Bone marrow (tissue), 2 donors: ENCODE measurements at regions not wholly inside any gene's neighbourhood (a gene's known extent, or its start where the extent isn't known, plus 50 kb on each side); places are given as distances from the start of the nearest gene placed in this dataset.
"Not testable (repeated sequence)": the region's sequence is repeated elsewhere in the genome, so short reads cannot be mapped to it uniquely, and the experiment has no call there.

ENCODE experiments used
- DNase-seq, 2 donors: peaks; one replicate each; lab custom pipeline; 2025; lab: John Stamatoyannopoulos, UW

- DNase-seq: no peak
These were observed 220.2 kb upstream of the MYO3A start for GRCh38 chr10:25713894-25714240.

DNA sequence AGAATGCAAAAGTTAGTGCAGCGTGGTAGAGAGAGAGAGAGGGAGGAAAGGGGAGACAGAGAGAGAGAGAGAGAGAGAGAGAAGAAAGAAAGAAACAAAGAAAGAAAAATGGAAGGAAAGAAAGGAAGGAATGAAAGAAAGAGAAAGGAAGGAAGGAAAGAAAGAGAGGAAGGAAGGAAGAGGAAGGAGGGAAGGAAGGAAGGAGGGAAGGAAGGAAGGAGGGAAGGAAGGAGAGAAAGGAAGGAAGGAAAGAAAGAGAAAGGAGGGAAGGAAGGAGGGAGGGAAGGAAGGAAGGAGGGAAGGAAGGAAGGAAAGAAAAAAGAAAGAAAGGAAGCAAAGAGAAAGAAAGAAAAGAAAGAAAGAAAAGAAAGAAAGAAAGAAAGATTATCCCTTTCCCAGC is 209.8 kb upstream of the MYO3A start:
- DNase-seq: no peak

DNA sequence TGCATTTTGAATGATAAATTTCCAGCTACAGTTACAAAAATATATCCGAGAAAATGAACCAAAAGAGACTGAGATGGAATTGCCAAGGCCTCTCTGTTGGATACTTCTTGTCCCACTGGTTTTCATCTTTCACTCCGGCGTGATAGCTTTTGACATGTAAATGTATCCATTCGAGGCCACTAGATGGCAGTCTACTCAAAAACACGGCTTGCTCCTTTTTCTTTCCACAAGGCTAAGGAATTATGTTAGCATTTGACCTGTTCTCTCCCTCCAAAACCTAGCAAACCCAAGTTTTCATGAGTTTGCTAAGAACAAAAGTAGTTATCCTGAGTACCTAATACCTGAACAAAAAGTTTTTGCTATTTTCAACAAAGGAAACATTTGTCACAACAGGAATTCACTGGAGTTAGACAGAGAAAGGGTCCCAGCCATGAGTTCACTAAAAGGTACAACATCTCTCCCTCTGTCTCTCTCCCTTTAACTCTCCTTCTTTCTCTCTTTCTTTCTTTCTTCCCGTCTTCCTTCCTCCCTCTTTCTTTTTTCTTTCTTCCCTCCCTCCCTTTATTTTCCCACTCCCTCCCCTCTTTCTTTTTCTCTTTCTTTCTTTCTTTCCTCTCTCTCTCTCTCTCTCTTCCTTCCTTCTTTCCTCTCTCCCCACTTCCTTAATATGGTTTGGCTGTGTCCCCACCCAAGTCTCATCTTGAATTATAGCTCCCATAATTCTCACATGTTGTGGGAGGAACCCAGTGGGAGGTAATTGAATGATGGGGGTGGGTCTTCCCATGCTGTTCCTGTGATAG is 207.9 kb upstream of the MYO3A start:
- DNase-seq: peak in 1 of 2 donors; percentile 27

- no peak for DNase-seq
These were observed 195.3 kb upstream of the MYO3A start for GRCh38 chr10:25738776-25739175.

- DNase-seq: no peak
These were observed 190.2 kb upstream of the MYO3A start for GRCh38 chr10:25743832-25744231.

GRCh38 chr10:25744574-25744973 is 189.5 kb upstream of the MYO3A start:
- no peak for DNase-seq

DNA sequence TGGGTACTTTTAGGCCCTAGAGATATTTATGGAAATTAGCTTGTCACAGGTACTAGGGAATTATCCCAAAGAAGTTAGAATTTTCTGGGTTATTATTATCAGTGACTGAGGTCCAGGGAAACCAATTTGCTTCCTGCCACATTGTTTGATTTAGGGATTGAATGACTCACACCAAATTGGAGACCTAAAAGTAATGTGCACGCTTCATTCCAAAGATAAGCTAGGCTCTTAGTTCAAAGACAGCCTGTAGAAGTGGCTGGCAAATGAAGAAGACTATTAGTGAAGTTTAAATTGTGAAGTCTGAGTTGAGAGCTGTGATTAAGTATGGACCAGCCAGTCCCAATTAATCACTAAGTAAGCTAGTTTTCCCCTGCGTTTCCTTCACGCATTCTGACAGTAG is 188.1 kb upstream of the MYO3A start:
- no peak for DNase-seq

DNA sequence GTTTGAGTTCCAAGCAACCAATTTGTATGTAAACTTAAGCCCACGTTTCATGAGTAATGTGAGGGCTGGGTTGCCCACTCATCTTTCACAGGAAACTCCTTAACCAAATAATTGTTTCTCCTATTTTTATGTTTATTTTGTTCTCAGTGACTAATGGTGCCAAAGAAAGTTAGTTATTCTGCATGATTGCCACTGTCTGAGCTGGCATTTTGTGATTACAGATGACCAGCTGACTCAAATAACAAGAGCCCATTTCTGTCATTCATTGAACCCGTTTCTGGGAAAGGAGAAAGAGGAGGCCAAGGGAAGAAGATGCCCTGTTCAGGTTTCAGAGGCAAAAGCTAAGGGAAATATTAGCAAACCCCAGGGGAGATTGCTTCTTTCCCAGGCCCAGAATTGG is 186.9 kb upstream of the MYO3A start:
- no peak for DNase-seq

GRCh38 chr10:25748509-25748908 is 185.5 kb upstream of the MYO3A start:
- DNase-seq: no peak

- no peak for DNase-seq
These were observed 180.3 kb upstream of the MYO3A start for GRCh38 chr10:25753776-25754175.

DNA sequence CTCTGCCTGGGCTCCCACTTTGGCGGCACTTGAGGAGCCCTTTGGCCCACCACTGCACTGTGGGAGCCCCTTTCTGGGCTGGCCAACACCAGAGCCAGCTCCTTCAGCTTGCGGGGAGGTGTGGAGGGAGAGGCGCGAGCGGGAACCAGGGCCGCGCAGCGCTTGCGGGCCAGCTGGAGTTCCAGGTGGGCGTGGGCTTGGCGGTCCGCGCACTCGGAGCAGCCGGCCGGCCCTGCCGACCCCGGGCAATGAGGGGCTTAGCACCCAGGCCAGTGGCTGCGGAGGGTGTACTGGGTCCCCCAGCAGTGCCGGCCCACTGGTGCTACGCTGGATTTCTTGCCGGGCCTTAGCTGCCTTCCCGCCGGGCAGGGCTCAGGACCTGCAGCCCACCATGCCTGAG is 178.2 kb upstream of the MYO3A start:
- not testable (repeated sequence) for DNase-seq

DNA sequence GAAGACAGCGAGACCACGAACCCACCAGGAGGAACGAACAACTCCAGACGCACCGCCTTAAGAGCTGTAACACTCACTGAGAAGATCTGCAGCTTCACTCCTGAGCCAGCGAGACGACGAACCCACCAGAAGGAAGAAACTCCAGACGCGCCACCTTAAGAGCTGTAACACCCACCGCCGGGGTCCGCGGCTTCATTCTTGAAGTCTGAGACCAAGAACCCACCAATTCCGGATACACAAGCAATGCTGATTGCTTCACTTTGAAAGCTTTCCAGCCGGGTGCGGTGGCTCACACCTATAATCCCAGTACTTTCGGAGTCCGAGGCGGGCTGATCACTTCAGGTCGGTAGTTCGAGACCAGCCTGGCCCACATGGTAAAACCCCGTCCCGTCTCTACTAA is 177.2 kb upstream of the MYO3A start:
- DNase-seq: no peak

DNA sequence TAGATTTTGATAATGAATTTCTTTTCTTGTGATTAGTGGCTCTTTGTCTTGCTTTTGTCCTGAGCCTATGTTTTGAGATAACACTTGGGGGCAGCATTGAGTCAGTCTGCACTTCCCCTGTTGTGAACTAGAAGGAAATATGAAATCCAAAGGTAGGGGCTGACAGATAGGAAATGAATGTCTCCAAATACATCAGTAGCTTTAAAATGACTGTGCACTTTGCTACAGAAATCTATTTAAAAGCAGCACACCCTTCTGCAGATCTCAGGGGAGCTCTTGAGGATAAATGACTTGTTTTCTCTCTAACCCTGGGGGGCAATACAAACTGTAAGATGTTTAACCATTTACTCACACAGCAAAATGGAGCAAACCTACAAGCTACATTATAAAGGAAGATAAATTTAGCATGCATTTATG is 176.0 kb upstream of the MYO3A start:
- no peak for DNase-seq

- no peak for DNase-seq
These were observed 175.5 kb upstream of the MYO3A start for GRCh38 chr10:25758511-25758910.

- no peak for DNase-seq
These were observed 172.1 kb upstream of the MYO3A start for GRCh38 chr10:25761937-25762336.

- no peak for DNase-seq
These were observed 167.8 kb upstream of the MYO3A start for GRCh38 chr10:25766213-25766612.

GRCh38 chr10:25766687-25767221 is 167.3 kb upstream of the MYO3A start:
- DNase-seq: no peak

- no peak for DNase-seq
These were observed 165.9 kb upstream of the MYO3A start for GRCh38 chr10:25768167-25768566.

- DNase-seq: no peak
These were observed 155.4 kb upstream of the MYO3A start for GRCh38 chr10:25778646-25779045.

GRCh38 chr10:25786161-25786560 is 147.9 kb upstream of the MYO3A start:
- DNase-seq: no peak

GRCh38 chr10:25786899-25787298 is 147.1 kb upstream of the MYO3A start:
- no peak for DNase-seq

DNA sequence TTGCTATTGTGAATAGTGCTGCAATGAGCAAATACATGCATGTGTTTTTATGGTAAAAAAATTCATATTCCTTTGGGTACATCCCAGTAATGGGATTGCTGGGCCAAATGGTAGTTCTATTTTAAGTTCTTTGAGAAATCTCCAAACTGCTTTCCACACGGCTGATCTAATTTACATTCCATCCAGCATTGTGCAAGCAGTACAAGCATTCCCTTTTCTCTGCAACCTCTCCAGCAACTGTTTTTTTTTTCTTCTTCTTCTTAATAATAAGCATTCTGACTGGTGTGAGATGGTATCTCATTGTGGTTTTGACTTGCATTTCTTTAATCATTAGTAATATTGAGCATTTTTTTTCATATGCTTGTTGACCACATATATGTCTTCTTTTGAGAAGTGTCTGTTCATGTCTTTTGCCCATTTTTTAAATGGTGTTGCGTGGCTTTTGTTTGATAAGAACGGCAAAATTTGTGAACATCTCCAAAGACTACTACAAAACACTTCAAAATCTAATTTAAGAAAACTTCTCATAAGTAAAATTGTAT is 136.1 kb upstream of the MYO3A start:
- no peak for DNase-seq

GRCh38 chr10:25804505-25804904 is 129.5 kb upstream of the MYO3A start:
- DNase-seq: no peak

GRCh38 chr10:25805986-25806385 is 128.0 kb upstream of the MYO3A start:
- no peak for DNase-seq
